ENCODE measurements at regions not wholly inside any gene's neighbourhood (a gene's known extent, or its start where the extent isn't known, plus 50 kb on each side); places are given as distances from the start of the nearest gene placed in this dataset.

GRCh38 chr3:80601479-80601878, 833.7 kb upstream of the ROBO1 start:
- no peaks in the 10 kb centered on the region for H3K9me3 ChIP-seq
- H3K4me3 ChIP-seq, result no peak overlapping the region
- H3K4me1 ChIP-seq, result no peaks in the 10 kb centered on the region
- intact Hi-C loops (cut with DNase I; ENCODE audit: low total_unique reads), result no loop called here
- no peaks in the 10 kb centered on the region for H3K36me3 ChIP-seq (ENCODE audit: low read depth, missing control alignments)
- TF ChIP-seq CTCF (IDR thresholded peaks at IDR 0.05) (no peak), POLR2A (IDR thresholded peaks at IDR 0.05) (no peak)
- no peak for DNase-seq
- no peaks in the 10 kb centered on the region for H3K27me3 ChIP-seq
- no peak overlapping the region for H3K27ac ChIP-seq

DNA sequence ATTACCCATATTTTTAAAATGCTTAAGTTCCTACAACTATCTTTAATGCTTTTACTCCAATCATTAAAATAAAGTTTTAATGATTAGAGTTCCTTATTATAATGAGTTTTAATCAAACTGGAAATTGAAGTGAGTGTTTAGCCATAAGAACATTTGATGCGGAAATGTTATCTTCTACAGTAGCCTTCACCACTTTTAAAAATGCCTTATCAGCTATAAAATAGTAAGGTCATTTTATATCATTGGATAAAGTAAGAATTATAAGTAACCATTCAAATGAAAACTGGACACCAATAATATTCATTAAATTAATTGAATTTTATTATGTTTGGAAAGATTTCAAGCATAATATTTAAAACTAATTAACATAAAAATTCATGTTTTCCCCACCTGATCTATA, 825.0 kb upstream of the ROBO1 start:
- intact Hi-C loops (cut with DNase I; ENCODE audit: low total_unique reads), result no loop called here
- Histone ChIP-seq H3K4me1 (no peaks in the 10 kb centered on the region), H3K9me3 (no peaks in the 10 kb centered on the region), H3K27me3 (no peaks in the 10 kb centered on the region), H3K36me3 (ENCODE audit: low read depth, missing control alignments) (no peaks in the 10 kb centered on the region), H3K4me3 (no peak overlapping the region), H3K27ac (no peak overlapping the region)
- WGBS, 2 donors, result 37 to 38% methylated on average over 1 of the region's 1 CpG
- TF ChIP-seq POLR2A (IDR thresholded peaks at IDR 0.05) (no peak), CTCF (IDR thresholded peaks at IDR 0.05) (no peak)
- no peak for DNase-seq

- Histone ChIP-seq H3K4me3 (no peak overlapping the region), H3K27me3 (no peaks in the 10 kb centered on the region), H3K4me1 (no peaks in the 10 kb centered on the region), H3K9me3 (no peaks in the 10 kb centered on the region), H3K36me3 (ENCODE audit: low read depth, missing control alignments) (no peaks in the 10 kb centered on the region), H3K27ac (no peak overlapping the region)
- intact Hi-C loops (cut with DNase I; ENCODE audit: low total_unique reads), result no loop called here
- TF ChIP-seq CTCF (IDR thresholded peaks at IDR 0.05) (no peak), POLR2A (IDR thresholded peaks at IDR 0.05) (no peak)
- no peak for DNase-seq
- WGBS, 2 donors, result 81 to 94% methylated on average over 2 of the region's 2 CpGs
Observed at GRCh38 chr3:80586338-80586737, 818.5 kb upstream of the ROBO1 start.

- TF ChIP-seq CTCF (IDR thresholded peaks at IDR 0.05), result no peak
- TF ChIP-seq POLR2A (IDR thresholded peaks at IDR 0.05), result no peak
- Histone ChIP-seq H3K27me3 (no peaks in the 10 kb centered on the region), H3K27ac (no peak overlapping the region), H3K4me3 (no peak overlapping the region), H3K36me3 (ENCODE audit: low read depth, missing control alignments) (no peaks in the 10 kb centered on the region), H3K4me1 (no peaks in the 10 kb centered on the region), H3K9me3 (no peaks in the 10 kb centered on the region)
- WGBS, 2 donors, result 47 to 52% methylated on average over 2 of the region's 2 CpGs
- DNase-seq, result no peak
- intact Hi-C loops (cut with DNase I; ENCODE audit: low total_unique reads), result no loop called here
Observed at GRCh38 chr3:80580146-80580545, 812.3 kb upstream of the ROBO1 start.

GRCh38 chr3:80564391-80564790, 796.6 kb upstream of the ROBO1 start:
- 27 to 33% methylated on average over 2 of the region's 2 CpGs for WGBS, 2 donors
- TF ChIP-seq CTCF (IDR thresholded peaks at IDR 0.05) (no peak), POLR2A (IDR thresholded peaks at IDR 0.05) (no peak)
- Histone ChIP-seq H3K4me1 (no peaks in the 10 kb centered on the region), H3K4me3 (no peak overlapping the region), H3K9me3 (no peaks in the 10 kb centered on the region), H3K27me3 (no peaks in the 10 kb centered on the region), H3K27ac (no peak overlapping the region), H3K36me3 (ENCODE audit: low read depth, missing control alignments) (no peaks in the 10 kb centered on the region)
- no peak for DNase-seq
- intact Hi-C loops (cut with DNase I; ENCODE audit: low total_unique reads), result no loop called here

Data from testis (tissue), 2 donors.